Heart right ventricle (tissue), 16 donors: ENCODE measurements at regions not wholly inside any gene's neighbourhood (a gene's known extent, or its start where the extent isn't known, plus 50 kb on each side); places are given as distances from the start of the nearest gene placed in this dataset.
"Not testable (repeated sequence)": the region's sequence is repeated elsewhere in the genome, so short reads cannot be mapped to it uniquely, and the experiment has no call there.

Experiments used
- ATAC-seq, 8 donors: fragments of 200-7000 bp; cut with Tn5 transposase; one replicate each; pipeline ENCODE4 v1.9.1; 2020; ENCODE audit warnings: mild to moderate bottlenecking in 8 of 8, moderate library complexity in 8 of 8, moderate number of reproducible peaks in 1 of 8
- DNase-seq, 2 donors: peaks; one replicate each; pipeline ENCODE4 v3.0.0-alpha.2; 2020
- H3K27ac ChIP-seq, 10 donors: fragments of 200-600 bp; sonication (generic) in 2 of 10; one replicate each; pipeline versions ENCODE4 v1.5.0 to v1.8.0; 2020 to 2022; ENCODE audit warnings: mild to moderate bottlenecking in 3 of 10
- H3K27me3 ChIP-seq, 7 donors: fragments of 200-600 bp; one replicate each; pipeline ENCODE4 v1.8.0; 2021 to 2022; ENCODE audit warnings: mild to moderate bottlenecking in 2 of 7
- H3K36me3 ChIP-seq, 9 donors: fragments of 200-600 bp; sonication (generic) in 1 of 9; one replicate each; pipeline versions ENCODE4 v1.5.0 to v1.8.0; 2020 to 2022; ENCODE audit warnings: mild to moderate bottlenecking in 2 of 9
- H3K4me1 ChIP-seq, 9 donors: fragments of 200-600 bp; sonication (generic) in 1 of 9; one replicate each; pipeline versions ENCODE4 v1.5.0 to v1.8.0; 2020 to 2022; ENCODE audit warnings: mild to moderate bottlenecking in 4 of 9
- H3K4me3 ChIP-seq, 10 donors: fragments of 200-600 bp; sonication (generic) in 2 of 10; one replicate each; pipeline versions ENCODE4 v1.5.0 to v1.8.0; 2020 to 2022; ENCODE audit warnings: mild to moderate bottlenecking in 7 of 10, moderate library complexity in 2 of 10
- H3K9me3 ChIP-seq, 11 donors: fragments of 200-600 bp in 10 of 11; sonication (generic) in 2 of 11; one replicate each; pipeline versions ENCODE4 v1.5.0 to v1.8.0; 2013 to 2022; ENCODE audit warnings: mild to moderate bottlenecking in 2 of 11, control low read depth in 1 of 11, moderate library complexity in 1 of 11
- WGBS, 2 donors: extraction: QIAGEN DNeasy Blood & Tissue Kit; methylation state at CpG; one replicate each; pipeline ENCODE4 v1.1.7; 2013; ENCODE audit warnings: inconsistent platforms in 1 of 2; 5-methylcytosine and 5-hydroxymethylcytosine counted together
- intact Hi-C, 10 donors: fragments of 100-400 bp; cut with DNase I; formaldehyde crosslinking; loops; one replicate each; pipeline versions ENCODE4 v1.11.1 to v1.14.2; 2022
- TF ChIP-seq, protein P1 (sequence below), 9 donors: fragments of 200-600 bp; sonication (generic) in 2 of 9; IDR thresholded peaks; one replicate each; pipeline versions ENCODE4 v1.5.0 to v1.8.0; 2021 to 2022; ENCODE audit warnings: antibody characterized with exemption in 9 of 9, mild to moderate bottlenecking in 5 of 9, moderate library complexity in 1 of 9
- donor health status: Arrhythmogenic right ventricular cardiomyopathy.
- donor health status: ischemic (EF 13 %, LVEDD 7.1; RV severe dilation, severe dysfunction).
- donor health status: healthy with polysubstance abuse.
- donor health status: DM: no; HTN: yes; CAD: no.
- donor health status: DM: no; HTN: no; CAD: no.
- donor health status: ischemic (EF 25% LVEDD 6.9; RV normal size, moderate dysfunction).
- donor health status: ischemic (EF 25% LVEDD 5.7; RV mildly dilated, moderate dysfunction).
- donor health status: healthy.
- donor health status: DM: yes; HTN: yes; CAD: no.
- donor health status: Ischemic cardiomyopathy.
- donor health status: ischemic (EF 35%, LVEDD 5.7; RV mildly dilated, moderate dysfunction).
- donor health status: nonischemic (EF 11% LVEDD 7.7; RV severe dilation, severe dysfunction).
- donor health status: DM: yes; HTN: yes; CAD: no.
- donor health status: PGD.
- donor health status: ischemic (EF 29% LVEDD 5.4; RV normal size, mild dysfunction).
- donor health status: nonischemic (EF 23%, LVEDD 6.1; RV moderate dilation, normal function).

DNA sequence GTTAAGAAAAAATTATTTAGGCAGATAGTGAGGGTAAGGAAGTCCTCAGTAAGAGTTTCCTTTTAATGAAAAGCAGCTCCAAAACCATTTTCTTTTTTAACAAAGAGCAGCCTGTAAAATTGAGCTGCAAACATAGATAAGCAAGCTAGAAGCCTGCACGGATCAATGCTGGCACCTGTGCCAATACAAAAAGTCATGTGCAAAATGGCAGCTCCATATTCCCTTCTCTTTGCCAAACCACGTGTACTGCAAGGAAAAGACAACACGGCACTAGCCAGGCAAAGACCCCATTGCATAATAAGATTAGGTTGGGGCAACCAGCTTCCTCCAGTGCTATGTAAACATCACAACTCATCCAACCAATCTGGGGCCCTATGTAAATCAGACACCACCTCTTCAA lies 268.4 kb upstream of the INTU start:
- no peak overlapping the region for H3K4me3 ChIP-seq
- no peaks in the 10 kb centered on the region for H3K27me3 ChIP-seq
- intact Hi-C loops: no loop called here
- no peaks in the 10 kb centered on the region for H3K4me1 ChIP-seq
- ATAC-seq: no peak
- 63 to 83% methylated on average over 3 of the region's 3 CpGs for WGBS, 2 donors
- H3K27ac ChIP-seq: no peak overlapping the region
- TF ChIP-seq, protein P1, sequence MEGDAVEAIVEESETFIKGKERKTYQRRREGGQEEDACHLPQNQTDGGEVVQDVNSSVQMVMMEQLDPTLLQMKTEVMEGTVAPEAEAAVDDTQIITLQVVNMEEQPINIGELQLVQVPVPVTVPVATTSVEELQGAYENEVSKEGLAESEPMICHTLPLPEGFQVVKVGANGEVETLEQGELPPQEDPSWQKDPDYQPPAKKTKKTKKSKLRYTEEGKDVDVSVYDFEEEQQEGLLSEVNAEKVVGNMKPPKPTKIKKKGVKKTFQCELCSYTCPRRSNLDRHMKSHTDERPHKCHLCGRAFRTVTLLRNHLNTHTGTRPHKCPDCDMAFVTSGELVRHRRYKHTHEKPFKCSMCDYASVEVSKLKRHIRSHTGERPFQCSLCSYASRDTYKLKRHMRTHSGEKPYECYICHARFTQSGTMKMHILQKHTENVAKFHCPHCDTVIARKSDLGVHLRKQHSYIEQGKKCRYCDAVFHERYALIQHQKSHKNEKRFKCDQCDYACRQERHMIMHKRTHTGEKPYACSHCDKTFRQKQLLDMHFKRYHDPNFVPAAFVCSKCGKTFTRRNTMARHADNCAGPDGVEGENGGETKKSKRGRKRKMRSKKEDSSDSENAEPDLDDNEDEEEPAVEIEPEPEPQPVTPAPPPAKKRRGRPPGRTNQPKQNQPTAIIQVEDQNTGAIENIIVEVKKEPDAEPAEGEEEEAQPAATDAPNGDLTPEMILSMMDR (IDR thresholded peaks at IDR 0.05): no peak
- H3K36me3 ChIP-seq: no peaks in the 10 kb centered on the region
- no peak for DNase-seq
- H3K9me3 ChIP-seq: peaks cover 0 to 5% (median 0%) of the 10 kb centered on the region in 11 donors

DNA sequence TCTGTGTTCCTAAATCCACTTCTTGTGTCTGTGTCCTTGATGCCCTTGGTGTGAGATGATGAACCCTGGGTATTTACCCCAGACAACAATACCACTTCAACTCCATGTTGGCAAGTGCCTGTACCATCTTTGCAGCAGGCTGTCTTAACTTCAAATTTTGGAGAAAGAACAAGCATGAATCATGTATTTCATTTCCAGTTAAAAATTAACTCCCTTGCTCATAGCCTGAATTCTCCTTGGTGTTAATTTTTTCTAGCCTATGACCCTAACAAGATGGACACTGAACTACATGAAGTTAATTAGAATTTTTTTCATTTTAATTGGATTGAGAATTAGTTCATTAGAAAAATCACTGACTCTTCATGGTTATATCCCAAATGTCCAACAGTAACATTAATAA lies 267.8 kb upstream of the INTU start:
- no peaks in the 10 kb centered on the region for H3K4me1 ChIP-seq
- no peak for ATAC-seq
- intact Hi-C loops: no loop called here

DNA sequence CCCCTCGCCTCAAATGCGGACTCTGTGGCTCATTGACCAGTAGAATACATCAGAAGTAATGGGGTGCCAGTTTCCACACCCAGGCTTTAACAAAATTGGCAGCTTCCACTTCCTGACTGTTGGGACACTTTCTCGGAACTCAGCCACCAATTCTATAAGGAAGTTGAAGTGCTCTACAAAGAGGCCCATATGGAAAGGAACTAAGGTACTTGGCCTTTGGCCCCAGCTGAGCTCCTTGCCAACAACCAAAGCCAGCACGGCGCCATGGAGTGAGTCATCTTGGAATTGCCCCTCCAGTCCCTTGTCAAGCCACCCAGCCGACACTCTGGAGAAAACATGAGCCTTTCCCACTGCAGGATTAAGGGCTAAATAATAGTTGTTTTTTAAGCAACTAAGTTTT lies 262.2 kb upstream of the INTU start:
- ATAC-seq (peak in 6 of 8 donors; percentile 35 to 75 (median 64)), DNase-seq (peak; percentile 14 to 21)
- peak overlapping the region in 2 of 10 donors; percentile 1 to 38 for H3K27ac ChIP-seq
- no peak overlapping the region for H3K4me3 ChIP-seq
- intact Hi-C loops: loop anchor here in 1 of 10 donors (5.0 kb wide), 1 partner anchor 1218 kb away; no protein-coding TSS in a partner anchor
- H3K9me3 ChIP-seq: no peaks in the 10 kb centered on the region
- H3K27me3 ChIP-seq: no peaks in the 10 kb centered on the region
- whole genome bisulfite sequencing, 2 donors: 55 to 62% methylated on average over 6 of the region's 6 CpGs
- peaks cover 0 to 9% (median 0%) of the 10 kb centered on the region in 9 donors for H3K4me1 ChIP-seq
- TF ChIP-seq, protein P1 (IDR thresholded peaks at IDR 0.05): no peak
- no peaks in the 10 kb centered on the region for H3K36me3 ChIP-seq

More for the DNA sequence above, 267.8 kb upstream of the INTU start:
- no peak overlapping the region for H3K4me3 ChIP-seq
- TF ChIP-seq, protein P1 (IDR thresholded peaks at IDR 0.05): no peak
- H3K27me3 ChIP-seq: no peaks in the 10 kb centered on the region
- no peaks in the 10 kb centered on the region for H3K36me3 ChIP-seq
- H3K27ac ChIP-seq: no peak overlapping the region
- no peak for DNase-seq
- peaks cover 0 to 5% (median 0%) of the 10 kb centered on the region in 11 donors for H3K9me3 ChIP-seq

DNA sequence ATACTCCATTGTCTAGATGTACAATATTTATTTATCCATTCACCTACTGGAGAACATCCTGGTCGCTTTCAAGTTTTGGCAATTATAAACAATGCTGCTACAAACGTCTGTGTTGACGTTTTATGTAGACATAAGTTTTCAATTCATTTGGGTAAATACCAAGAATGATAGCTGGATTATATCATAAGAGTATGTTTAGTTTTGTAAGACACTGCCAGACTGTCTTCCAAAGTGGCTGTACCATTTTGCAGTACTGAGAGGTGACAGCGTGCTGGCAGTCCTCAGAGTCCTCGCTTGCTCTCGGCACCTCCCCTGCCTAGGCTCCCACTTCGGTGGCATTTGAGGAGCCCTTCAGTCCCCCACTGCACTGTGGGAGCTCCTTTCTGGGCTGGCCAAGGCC lies 253.3 kb upstream of the INTU start:
- H3K27ac ChIP-seq: no peak overlapping the region
- ATAC-seq: peak in 1 of 8 donors; percentile 56
- no peak for DNase-seq

DNA sequence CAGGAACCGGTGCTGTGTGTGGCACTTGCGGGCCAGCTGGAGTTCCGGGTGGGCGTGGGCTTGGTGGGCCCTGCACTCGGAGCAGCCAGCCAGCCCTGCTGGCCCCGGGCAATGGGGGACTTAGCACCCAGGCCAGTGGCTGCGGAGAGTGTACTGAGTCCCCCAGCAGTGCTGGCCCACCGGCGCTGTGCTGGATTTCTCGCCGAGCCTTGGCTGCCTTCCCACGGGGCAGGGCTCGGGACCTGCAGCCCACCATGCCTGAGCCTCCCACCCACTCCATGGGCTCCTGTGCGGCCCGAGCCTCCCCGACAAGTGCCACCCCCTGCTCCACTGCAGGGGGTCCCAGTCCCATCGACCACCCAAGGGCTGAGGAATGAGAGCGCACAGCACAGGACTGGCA lies 252.8 kb upstream of the INTU start:
- WGBS, 2 donors: 88 to 90% methylated on average over 18 of the region's 18 CpGs
- H3K36me3 ChIP-seq, DNase-seq, H3K27ac ChIP-seq, H3K27me3 ChIP-seq, H3K9me3 ChIP-seq, H3K4me3 ChIP-seq, H3K4me1 ChIP-seq, ATAC-seq, intact Hi-C loops: not testable (repeated sequence)

More for the DNA sequence above, 253.3 kb upstream of the INTU start:
- H3K4me3 ChIP-seq: no peak overlapping the region
- no peaks in the 10 kb centered on the region for H3K27me3 ChIP-seq
- WGBS, 2 donors: 74 to 78% methylated on average over 7 of the region's 7 CpGs
- no peaks in the 10 kb centered on the region for H3K4me1 ChIP-seq
- H3K36me3 ChIP-seq: no peaks in the 10 kb centered on the region
- intact Hi-C loops: no loop called here
- peaks cover 0 to 4% (median 0%) of the 10 kb centered on the region in 11 donors for H3K9me3 ChIP-seq
- TF ChIP-seq, protein P1 (IDR thresholded peaks at IDR 0.05): no peak
